Endothelial cell (in vitro differentiated cells): ENCODE measurements at regions not wholly inside any gene's neighbourhood (a gene's known extent, or its start where the extent isn't known, plus 50 kb on each side); places are given as distances from the start of the nearest gene placed in this dataset.

ENCODE experiments used
- DNase-seq: peaks from one replicate; pipeline ENCODE4 v3.0.0; 2021; ENCODE audit warnings: low spot score
- H3K27ac Mint-ChIP-seq: one replicate; pipeline ENCODE4 v1.8.0; 2021; ENCODE audit warnings: mixed read lengths, inconsistent platforms; ENCODE audit not compliant: unreplicated experiment
- H3K27me3 Mint-ChIP-seq: one replicate; pipeline ENCODE4 v1.8.0; 2021; ENCODE audit warnings: mild to moderate bottlenecking, moderate library complexity, mixed read lengths, inconsistent platforms; ENCODE audit not compliant: unreplicated experiment
- H3K36me3 Mint-ChIP-seq: one replicate; pipeline ENCODE4 v1.8.0; 2021; ENCODE audit warnings: mild to moderate bottlenecking, low read depth, mixed read lengths, inconsistent platforms; ENCODE audit not compliant: unreplicated experiment
- H3K4me1 Mint-ChIP-seq: one replicate; pipeline ENCODE4 v1.8.0; 2021; ENCODE audit warnings: mild to moderate bottlenecking, mixed read lengths, inconsistent platforms; ENCODE audit not compliant: unreplicated experiment
- H3K4me3 Mint-ChIP-seq: one replicate; pipeline ENCODE4 v1.8.0; 2021; ENCODE audit warnings: mild to moderate bottlenecking, mixed read lengths, inconsistent platforms; ENCODE audit not compliant: unreplicated experiment
- H3K9me3 Mint-ChIP-seq: one replicate; pipeline ENCODE4 v1.8.0; 2021; ENCODE audit warnings: mixed read lengths, inconsistent platforms; ENCODE audit not compliant: unreplicated experiment
- CTCF ChIP-seq: fragments of 200-600 bp; sonication (generic); IDR thresholded peaks from one replicate; pipeline ENCODE4 v1.5.0; 2021; ENCODE audit warnings: antibody characterized with exemption; ENCODE audit not compliant: unreplicated experiment

- DNase-seq = no peak
- H3K9me3 Mint-ChIP-seq = no peaks in the 10 kb centered on the region
- TF ChIP-seq CTCF = no peak
- peaks cover 3% of the 10 kb centered on the region for H3K4me1 Mint-ChIP-seq
- no peak overlapping the region for H3K4me3 Mint-ChIP-seq
- H3K27me3 Mint-ChIP-seq = peaks cover 2% of the 10 kb centered on the region
- H3K27ac Mint-ChIP-seq = no peak overlapping the region
- H3K36me3 Mint-ChIP-seq = no peaks in the 10 kb centered on the region
Observed at GRCh38 chr6:47371870-47372255, 62.2 kb upstream of the TNFRSF21 start.

GRCh38 chr6:47372318-47372717 lies 62.6 kb upstream of the TNFRSF21 start:
- TF ChIP-seq CTCF = no peak
- Mint-ChIP-seq H3K36me3 (no peaks in the 10 kb centered on the region), H3K4me1 (peaks cover 3% of the 10 kb centered on the region), H3K9me3 (no peaks in the 10 kb centered on the region), H3K27ac (no peak overlapping the region), H3K4me3 (no peak overlapping the region), H3K27me3 (peaks cover 2% of the 10 kb centered on the region)
- DNase-seq = no peak

GRCh38 chr6:47375426-47375825 lies 65.7 kb upstream of the TNFRSF21 start:
- Mint-ChIP-seq H3K4me1 (peaks cover 3% of the 10 kb centered on the region), H3K36me3 (no peaks in the 10 kb centered on the region), H3K4me3 (no peak overlapping the region), H3K9me3 (no peaks in the 10 kb centered on the region), H3K27ac (no peak overlapping the region), H3K27me3 (peaks cover 2% of the 10 kb centered on the region)
- no peak for TF ChIP-seq CTCF
- no peak for DNase-seq

- H3K36me3 Mint-ChIP-seq = no peaks in the 10 kb centered on the region
- peaks cover 3% of the 10 kb centered on the region for H3K4me1 Mint-ChIP-seq
- no peaks in the 10 kb centered on the region for H3K9me3 Mint-ChIP-seq
- H3K27ac Mint-ChIP-seq = no peak overlapping the region
- DNase-seq = no peak
- TF ChIP-seq CTCF = no peak
- no peak overlapping the region for H3K4me3 Mint-ChIP-seq
- peaks cover 2% of the 10 kb centered on the region for H3K27me3 Mint-ChIP-seq
Observed at GRCh38 chr6:47376930-47377329, 67.2 kb upstream of the TNFRSF21 start.

GRCh38 chr6:47377971-47378370 lies 68.3 kb upstream of the TNFRSF21 start:
- TF ChIP-seq CTCF = no peak
- Mint-ChIP-seq H3K4me3 (no peak overlapping the region), H3K4me1 (peaks cover 3% of the 10 kb centered on the region), H3K36me3 (no peaks in the 10 kb centered on the region), H3K27ac (no peak overlapping the region), H3K27me3 (peaks cover 2% of the 10 kb centered on the region), H3K9me3 (no peaks in the 10 kb centered on the region)
- DNase-seq = no peak
